Spleen (tissue), 7 donors: ENCODE measurements at regions not wholly inside any gene's neighbourhood (a gene's known extent, or its start where the extent isn't known, plus 50 kb on each side); places are given as distances from the start of the nearest gene placed in this dataset.

Experiments
- POLR2AphosphoS5 ChIP-seq, 3 donors: sonication (generic); formaldehyde crosslinking; IDR thresholded peaks; one replicate each; pipeline ENCODE4 v1.5.1; 2017; ENCODE audit warnings: antibody characterized with exemption in 3 of 3
- TF ChIP-seq, protein P1 (sequence below), 11 experiments: fragments of 200-600 bp in 7 of 11; fragments of 450-650 bp in 4 of 11; sonication (generic) in 4 of 11; IDR thresholded peaks in 8 of 11; conservative IDR thresholded peaks in 3 of 11; 1 replicate in 7 of 11; 2 replicates in 4 of 11; pipeline versions ENCODE4 v1.4.0 to v1.8.0; 2016 to 2021; ENCODE audit warnings: antibody characterized with exemption in 11 of 11, inconsistent platforms in 4 of 11, mild to moderate bottlenecking in 1 of 11
- donor health status: DM: no; HTN: no; CAD: no; lungs with moderate emphysema.
- donor health status: DM: no; HTN: no; CAD: no.
- donor health status: DM: no; HTN: no; CAD: no.

DNA sequence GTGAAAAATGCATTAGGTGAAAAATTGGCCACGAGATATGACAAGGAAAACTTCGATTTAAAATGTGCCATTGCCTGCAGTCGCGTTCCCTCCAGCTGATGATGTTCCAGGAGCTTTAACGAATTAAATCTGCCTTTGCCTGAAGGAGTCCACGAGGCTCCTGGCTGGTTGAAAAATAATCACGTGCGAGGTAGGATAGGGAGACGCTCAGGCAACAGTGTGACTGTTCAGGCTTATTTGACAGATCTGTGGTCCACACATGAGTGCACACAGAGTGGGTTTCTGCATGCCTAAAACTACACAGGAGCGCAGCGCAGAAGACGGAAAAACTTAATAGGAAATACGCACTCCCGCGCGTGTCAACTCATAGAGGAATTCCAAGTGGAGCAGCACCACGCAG is 204.0 kb upstream of the PITRM1 start:
- TF ChIP-seq, protein P1, sequence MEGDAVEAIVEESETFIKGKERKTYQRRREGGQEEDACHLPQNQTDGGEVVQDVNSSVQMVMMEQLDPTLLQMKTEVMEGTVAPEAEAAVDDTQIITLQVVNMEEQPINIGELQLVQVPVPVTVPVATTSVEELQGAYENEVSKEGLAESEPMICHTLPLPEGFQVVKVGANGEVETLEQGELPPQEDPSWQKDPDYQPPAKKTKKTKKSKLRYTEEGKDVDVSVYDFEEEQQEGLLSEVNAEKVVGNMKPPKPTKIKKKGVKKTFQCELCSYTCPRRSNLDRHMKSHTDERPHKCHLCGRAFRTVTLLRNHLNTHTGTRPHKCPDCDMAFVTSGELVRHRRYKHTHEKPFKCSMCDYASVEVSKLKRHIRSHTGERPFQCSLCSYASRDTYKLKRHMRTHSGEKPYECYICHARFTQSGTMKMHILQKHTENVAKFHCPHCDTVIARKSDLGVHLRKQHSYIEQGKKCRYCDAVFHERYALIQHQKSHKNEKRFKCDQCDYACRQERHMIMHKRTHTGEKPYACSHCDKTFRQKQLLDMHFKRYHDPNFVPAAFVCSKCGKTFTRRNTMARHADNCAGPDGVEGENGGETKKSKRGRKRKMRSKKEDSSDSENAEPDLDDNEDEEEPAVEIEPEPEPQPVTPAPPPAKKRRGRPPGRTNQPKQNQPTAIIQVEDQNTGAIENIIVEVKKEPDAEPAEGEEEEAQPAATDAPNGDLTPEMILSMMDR (IDR thresholded peaks at IDR 0.05 in 8 of 11, conservative IDR thresholded peaks at IDR 0.05 in 3 of 11): no peak
- TF ChIP-seq POLR2AphosphoS5 (IDR thresholded peaks at IDR 0.05): no peak
